ENCODE measurements at regions not wholly inside any gene's neighbourhood (a gene's known extent, or its start where the extent isn't known, plus 50 kb on each side); places are given as distances from the start of the nearest gene placed in this dataset.

DNA sequence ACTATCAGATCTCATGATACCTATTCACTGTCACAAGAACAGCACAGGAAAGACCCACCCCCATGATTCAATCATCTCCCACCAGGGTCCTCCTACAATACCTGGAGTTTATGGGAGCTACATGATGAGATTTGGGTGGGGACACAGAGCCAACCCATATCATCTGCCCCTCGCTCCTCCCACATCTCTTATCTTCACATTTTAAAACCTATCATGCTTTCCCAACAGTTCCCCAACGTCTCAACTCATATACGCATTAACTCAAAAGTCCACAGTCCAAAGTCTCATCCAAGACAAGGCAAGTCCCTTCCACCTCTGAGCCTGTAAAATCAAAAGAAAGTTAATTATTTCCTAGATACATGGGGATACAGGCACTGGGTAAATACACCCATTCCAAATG lies 1185.2 kb downstream of the PCDH7 start:
- H3K27me3 ChIP-seq (replicated peaks in 2 of 5; ENCODE audit: control insufficient read depth in 4 of 5, insufficient read depth in 5 of 5, low read length in 4 of 5), result no peaks in the 10 kb centered on the region
- H3K4me1 ChIP-seq (ENCODE audit: control extremely low read depth in 1 of 4, control insufficient read depth in 4 of 4, insufficient read depth in 4 of 4, low read length in 3 of 4), result no peaks in the 10 kb centered on the region
- 100% methylated on average over 3 of the region's 3 CpGs for WGBS (ENCODE audit: insufficient coverage)
- ChIA-PET CTCF (no interaction called here), POLR2A (no interaction called here)
- no peak for DNase-seq
- H3K9me3 ChIP-seq (ENCODE audit: control extremely low read depth in 1 of 5, control insufficient read depth in 4 of 5, insufficient read depth in 2 of 5, low read depth in 1 of 5, low read length in 4 of 5), result no peaks in the 10 kb centered on the region
- H3K4me3 ChIP-seq (ENCODE audit: control insufficient read depth in 1 of 7, extremely low read depth in 1 of 7, insufficient read depth in 4 of 7, low read depth in 2 of 7, low read length in 6 of 7), result no peak overlapping the region
- no peak overlapping the region for H3K27ac ChIP-seq (ENCODE audit: insufficient read depth in 1 of 2, low read depth in 1 of 2, low read length in 2 of 2, poor library complexity in 1 of 2, severe bottlenecking in 2 of 2)
- H3K36me3 ChIP-seq (ENCODE audit: control insufficient read depth in 4 of 4, insufficient read depth in 4 of 4, low read length in 3 of 4), result no peaks in the 10 kb centered on the region

- CTCF ChIA-PET, result no interaction called here
- Histone ChIP-seq H3K27me3 (replicated peaks in 2 of 5; ENCODE audit: control insufficient read depth in 4 of 5, insufficient read depth in 5 of 5, low read length in 4 of 5) (no peaks in the 10 kb centered on the region), H3K36me3 (ENCODE audit: control insufficient read depth in 4 of 4, insufficient read depth in 4 of 4, low read length in 3 of 4) (no peaks in the 10 kb centered on the region), H3K4me3 (ENCODE audit: control insufficient read depth in 1 of 7, extremely low read depth in 1 of 7, insufficient read depth in 4 of 7, low read depth in 2 of 7, low read length in 6 of 7) (no peak overlapping the region), H3K27ac (ENCODE audit: insufficient read depth in 1 of 2, low read depth in 1 of 2, low read length in 2 of 2, poor library complexity in 1 of 2, severe bottlenecking in 2 of 2) (no peak overlapping the region), H3K9me3 (ENCODE audit: control extremely low read depth in 1 of 5, control insufficient read depth in 4 of 5, insufficient read depth in 2 of 5, low read depth in 1 of 5, low read length in 4 of 5) (no peaks in the 10 kb centered on the region), H3K4me1 (ENCODE audit: control extremely low read depth in 1 of 4, control insufficient read depth in 4 of 4, insufficient read depth in 4 of 4, low read length in 3 of 4) (no peaks in the 10 kb centered on the region)
- WGBS (ENCODE audit: insufficient coverage), result 71% methylated on average over 1 of the region's 3 CpGs
- POLR2A ChIA-PET, result no interaction called here
- DNase-seq, result no peak
Measured at GRCh38 chr4:31908261-31908660, 1188.1 kb downstream of the PCDH7 start.

- no peak for DNase-seq
- ChIA-PET CTCF (no interaction called here), POLR2A (no interaction called here)
- H3K4me3 ChIP-seq (ENCODE audit: control insufficient read depth in 1 of 7, extremely low read depth in 1 of 7, insufficient read depth in 4 of 7, low read depth in 2 of 7, low read length in 6 of 7), result no peak overlapping the region
- H3K4me1 ChIP-seq (ENCODE audit: control extremely low read depth in 1 of 4, control insufficient read depth in 4 of 4, insufficient read depth in 4 of 4, low read length in 3 of 4), result no peaks in the 10 kb centered on the region
- H3K27ac ChIP-seq (ENCODE audit: insufficient read depth in 1 of 2, low read depth in 1 of 2, low read length in 2 of 2, poor library complexity in 1 of 2, severe bottlenecking in 2 of 2), result no peak overlapping the region
- no CpG with 5 or more reads among the region's 1 CpG for WGBS (ENCODE audit: insufficient coverage)
- H3K36me3 ChIP-seq (ENCODE audit: control insufficient read depth in 4 of 4, insufficient read depth in 4 of 4, low read length in 3 of 4), result no peaks in the 10 kb centered on the region
- H3K9me3 ChIP-seq (ENCODE audit: control extremely low read depth in 1 of 5, control insufficient read depth in 4 of 5, insufficient read depth in 2 of 5, low read depth in 1 of 5, low read length in 4 of 5), result no peaks in the 10 kb centered on the region
- H3K27me3 ChIP-seq (replicated peaks in 2 of 5; ENCODE audit: control insufficient read depth in 4 of 5, insufficient read depth in 5 of 5, low read length in 4 of 5), result no peaks in the 10 kb centered on the region
Measured at GRCh38 chr4:31917334-31917733, 1197.2 kb downstream of the PCDH7 start.

DNA sequence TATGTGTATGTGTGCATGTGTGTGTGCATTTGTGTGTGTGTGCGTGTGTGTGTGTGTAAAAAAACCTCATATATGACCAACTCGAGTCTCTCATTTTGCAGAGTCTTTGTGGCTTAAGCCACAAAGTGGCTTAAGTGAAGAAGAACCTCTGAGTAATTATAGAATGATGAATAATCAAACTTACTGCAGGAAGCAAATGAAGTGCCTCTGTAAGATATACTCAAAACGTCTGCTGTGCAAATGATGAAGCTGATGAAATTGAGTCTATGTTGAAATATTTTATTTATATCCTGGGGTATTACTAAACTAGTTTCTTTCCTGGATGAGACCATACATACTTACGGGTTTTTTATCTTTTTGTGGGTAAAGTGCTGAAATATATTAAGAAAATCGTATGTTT lies 1198.7 kb downstream of the PCDH7 start:
- no peak overlapping the region for H3K4me3 ChIP-seq (ENCODE audit: control insufficient read depth in 1 of 7, extremely low read depth in 1 of 7, insufficient read depth in 4 of 7, low read depth in 2 of 7, low read length in 6 of 7)
- no peaks in the 10 kb centered on the region for H3K4me1 ChIP-seq (ENCODE audit: control extremely low read depth in 1 of 4, control insufficient read depth in 4 of 4, insufficient read depth in 4 of 4, low read length in 3 of 4)
- H3K27me3 ChIP-seq (replicated peaks in 2 of 5; ENCODE audit: control insufficient read depth in 4 of 5, insufficient read depth in 5 of 5, low read length in 4 of 5), result no peaks in the 10 kb centered on the region
- H3K9me3 ChIP-seq (ENCODE audit: control extremely low read depth in 1 of 5, control insufficient read depth in 4 of 5, insufficient read depth in 2 of 5, low read depth in 1 of 5, low read length in 4 of 5), result no peaks in the 10 kb centered on the region
- no peaks in the 10 kb centered on the region for H3K36me3 ChIP-seq (ENCODE audit: control insufficient read depth in 4 of 4, insufficient read depth in 4 of 4, low read length in 3 of 4)
- ChIA-PET POLR2A (no interaction called here), CTCF (no interaction called here)
- no peak for DNase-seq
- 87% methylated on average over 2 of the region's 5 CpGs for WGBS (ENCODE audit: insufficient coverage)
- no peak overlapping the region for H3K27ac ChIP-seq (ENCODE audit: insufficient read depth in 1 of 2, low read depth in 1 of 2, low read length in 2 of 2, poor library complexity in 1 of 2, severe bottlenecking in 2 of 2)

DNA sequence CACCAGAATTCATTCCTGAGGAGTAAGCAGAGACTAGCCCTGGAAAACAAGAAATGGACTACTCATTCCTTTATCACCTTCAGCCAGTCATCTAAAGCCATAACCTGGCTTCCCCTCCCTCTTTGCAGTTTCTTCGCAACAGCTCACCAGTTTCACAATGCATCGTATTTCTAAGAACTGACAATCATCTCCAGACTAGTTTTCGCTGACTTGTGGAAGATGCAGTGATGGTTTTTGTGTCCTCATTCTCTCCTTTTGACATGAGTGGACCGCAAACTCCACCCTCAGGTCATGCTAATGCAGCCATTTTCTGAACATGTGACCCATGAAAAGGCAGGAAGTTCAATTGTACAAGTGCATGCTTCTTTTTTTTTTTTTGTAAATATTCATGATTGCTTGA lies 1203.5 kb downstream of the PCDH7 start:
- Histone ChIP-seq H3K4me1 (ENCODE audit: control extremely low read depth in 1 of 4, control insufficient read depth in 4 of 4, insufficient read depth in 4 of 4, low read length in 3 of 4) (no peaks in the 10 kb centered on the region), H3K36me3 (ENCODE audit: control insufficient read depth in 4 of 4, insufficient read depth in 4 of 4, low read length in 3 of 4) (no peaks in the 10 kb centered on the region), H3K27ac (ENCODE audit: insufficient read depth in 1 of 2, low read depth in 1 of 2, low read length in 2 of 2, poor library complexity in 1 of 2, severe bottlenecking in 2 of 2) (no peak overlapping the region), H3K27me3 (replicated peaks in 2 of 5; ENCODE audit: control insufficient read depth in 4 of 5, insufficient read depth in 5 of 5, low read length in 4 of 5) (no peaks in the 10 kb centered on the region), H3K4me3 (ENCODE audit: control insufficient read depth in 1 of 7, extremely low read depth in 1 of 7, insufficient read depth in 4 of 7, low read depth in 2 of 7, low read length in 6 of 7) (no peak overlapping the region), H3K9me3 (ENCODE audit: control extremely low read depth in 1 of 5, control insufficient read depth in 4 of 5, insufficient read depth in 2 of 5, low read depth in 1 of 5, low read length in 4 of 5) (no peaks in the 10 kb centered on the region)
- no peak for DNase-seq
- ChIA-PET CTCF (no interaction called here), POLR2A (no interaction called here)
- 100% methylated on average over 3 of the region's 4 CpGs for WGBS (ENCODE audit: insufficient coverage)

GRCh38 chr4:31929676-31930345 lies 1209.6 kb downstream of the PCDH7 start:
- no CpG with 5 or more reads among the region's 1 CpG for WGBS (ENCODE audit: insufficient coverage)
- H3K27me3 ChIP-seq (replicated peaks in 2 of 5; ENCODE audit: control insufficient read depth in 4 of 5, insufficient read depth in 5 of 5, low read length in 4 of 5), result no peaks in the 10 kb centered on the region
- DNase-seq, result no peak
- no peaks in the 10 kb centered on the region for H3K4me1 ChIP-seq (ENCODE audit: control extremely low read depth in 1 of 4, control insufficient read depth in 4 of 4, insufficient read depth in 4 of 4, low read length in 3 of 4)
- ChIA-PET POLR2A (no interaction called here), CTCF (no interaction called here)
- no peak overlapping the region for H3K4me3 ChIP-seq (ENCODE audit: control insufficient read depth in 1 of 7, extremely low read depth in 1 of 7, insufficient read depth in 4 of 7, low read depth in 2 of 7, low read length in 6 of 7)
- no peaks in the 10 kb centered on the region for H3K9me3 ChIP-seq (ENCODE audit: control extremely low read depth in 1 of 5, control insufficient read depth in 4 of 5, insufficient read depth in 2 of 5, low read depth in 1 of 5, low read length in 4 of 5)
- no peaks in the 10 kb centered on the region for H3K36me3 ChIP-seq (ENCODE audit: control insufficient read depth in 4 of 4, insufficient read depth in 4 of 4, low read length in 3 of 4)
- H3K27ac ChIP-seq (ENCODE audit: insufficient read depth in 1 of 2, low read depth in 1 of 2, low read length in 2 of 2, poor library complexity in 1 of 2, severe bottlenecking in 2 of 2), result no peak overlapping the region

DNA sequence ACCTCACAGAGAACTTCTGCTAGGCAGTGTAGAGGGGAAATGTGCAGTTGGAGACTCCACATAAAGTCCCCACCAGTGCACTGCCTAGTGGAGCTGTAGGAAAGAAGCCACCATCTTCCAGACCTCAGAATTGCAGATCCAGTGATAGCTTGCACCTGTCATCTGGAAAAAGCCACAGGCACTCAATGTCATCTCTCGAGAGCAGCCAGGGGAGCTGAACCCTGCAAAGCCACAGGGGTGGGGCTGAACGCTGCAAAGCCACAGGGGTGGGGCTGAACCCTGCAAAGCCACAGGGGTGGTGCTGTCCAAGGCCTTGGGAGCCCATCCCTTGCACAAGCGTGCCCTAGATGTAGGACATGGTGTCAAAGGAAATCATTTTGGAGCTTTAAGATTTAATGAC lies 1226.3 kb downstream of the PCDH7 start:
- Histone ChIP-seq H3K4me1 (ENCODE audit: control extremely low read depth in 1 of 4, control insufficient read depth in 4 of 4, insufficient read depth in 4 of 4, low read length in 3 of 4) (no peaks in the 10 kb centered on the region), H3K36me3 (ENCODE audit: control insufficient read depth in 4 of 4, insufficient read depth in 4 of 4, low read length in 3 of 4) (no peaks in the 10 kb centered on the region), H3K27ac (ENCODE audit: insufficient read depth in 1 of 2, low read depth in 1 of 2, low read length in 2 of 2, poor library complexity in 1 of 2, severe bottlenecking in 2 of 2) (no peak overlapping the region), H3K9me3 (ENCODE audit: control extremely low read depth in 1 of 5, control insufficient read depth in 4 of 5, insufficient read depth in 2 of 5, low read depth in 1 of 5, low read length in 4 of 5) (no peaks in the 10 kb centered on the region), H3K27me3 (replicated peaks in 2 of 5; ENCODE audit: control insufficient read depth in 4 of 5, insufficient read depth in 5 of 5, low read length in 4 of 5) (no peaks in the 10 kb centered on the region), H3K4me3 (ENCODE audit: control insufficient read depth in 1 of 7, extremely low read depth in 1 of 7, insufficient read depth in 4 of 7, low read depth in 2 of 7, low read length in 6 of 7) (no peak overlapping the region)
- POLR2A ChIA-PET, result no interaction called here
- CTCF ChIA-PET, result no interaction called here
- 97% methylated on average over 3 of the region's 3 CpGs for WGBS (ENCODE audit: insufficient coverage)
- no peak for DNase-seq

All from common myeloid progenitor, CD34-positive (primary cell).